ENCODE measurements at regions not wholly inside any gene's neighbourhood (a gene's known extent, or its start where the extent isn't known, plus 50 kb on each side); places are given as distances from the start of the nearest gene placed in this dataset.

- TF ChIP-seq CTCF (IDR thresholded peaks at IDR 0.05; ENCODE audit: extremely low read depth, insufficient read depth, missing control alignments): no peak
- no peak for DNase-seq (ENCODE audit: low spot score)
- in situ Hi-C loops (cut with MboI; ENCODE audit: low pct_unique_long_range_greater_than_20kb, low sequenced_read_pairs, unreplicated experiment): no loop called here
Measured at GRCh38 chr6:168873278-168874190, 380.1 kb downstream of the THBS2 start.

GRCh38 chr6:168871642-168872315 is 381.9 kb downstream of the THBS2 start:
- in situ Hi-C loops (cut with MboI; ENCODE audit: low pct_unique_long_range_greater_than_20kb, low sequenced_read_pairs, unreplicated experiment): no loop called here
- no peak for TF ChIP-seq CTCF (IDR thresholded peaks at IDR 0.05; ENCODE audit: extremely low read depth, insufficient read depth, missing control alignments)
- DNase-seq (ENCODE audit: low spot score): no peak

- DNase-seq (ENCODE audit: low spot score): no peak
- in situ Hi-C loops (cut with MboI; ENCODE audit: low pct_unique_long_range_greater_than_20kb, low sequenced_read_pairs, unreplicated experiment): no loop called here
- TF ChIP-seq CTCF (IDR thresholded peaks at IDR 0.05; ENCODE audit: extremely low read depth, insufficient read depth, missing control alignments): no peak
Measured at GRCh38 chr6:168870982-168871381, 382.7 kb downstream of the THBS2 start.

GRCh38 chr6:168867247-168868102 is 386.2 kb downstream of the THBS2 start:
- TF ChIP-seq CTCF (IDR thresholded peaks at IDR 0.05; ENCODE audit: extremely low read depth, insufficient read depth, missing control alignments): no peak
- in situ Hi-C loops (cut with MboI; ENCODE audit: low pct_unique_long_range_greater_than_20kb, low sequenced_read_pairs, unreplicated experiment): no loop called here
- no peak for DNase-seq (ENCODE audit: low spot score)

GRCh38 chr6:168866534-168866933 is 387.1 kb downstream of the THBS2 start:
- in situ Hi-C loops (cut with MboI; ENCODE audit: low pct_unique_long_range_greater_than_20kb, low sequenced_read_pairs, unreplicated experiment): no loop called here
- DNase-seq (ENCODE audit: low spot score): no peak
- TF ChIP-seq CTCF (IDR thresholded peaks at IDR 0.05; ENCODE audit: extremely low read depth, insufficient read depth, missing control alignments): no peak

GRCh38 chr6:168865522-168865921 is 388.1 kb downstream of the THBS2 start:
- TF ChIP-seq CTCF (IDR thresholded peaks at IDR 0.05; ENCODE audit: extremely low read depth, insufficient read depth, missing control alignments): no peak
- DNase-seq (ENCODE audit: low spot score): no peak
- in situ Hi-C loops (cut with MboI; ENCODE audit: low pct_unique_long_range_greater_than_20kb, low sequenced_read_pairs, unreplicated experiment): no loop called here
